AG08396 (cell line): ENCODE measurements at regions not wholly inside any gene's neighbourhood (a gene's known extent, or its start where the extent isn't known, plus 50 kb on each side); places are given as distances from the start of the nearest gene placed in this dataset.

Experiments used
- DNase-seq: peaks from one replicate; pipeline ENCODE4 v3.0.0; 2012; ENCODE audit warnings: low spot score, mixed read lengths

- no peak for DNase-seq
Observed at GRCh38 chr10:78186572-78186971, 152.9 kb downstream of the RPS24 start.

GRCh38 chr10:78187371-78187770, 153.7 kb downstream of the RPS24 start:
- DNase-seq, result no peak

GRCh38 chr10:78188446-78188845, 154.8 kb downstream of the RPS24 start:
- no peak for DNase-seq

- DNase-seq, result no peak
Observed at GRCh38 chr10:78190051-78190825, 156.6 kb downstream of the RPS24 start.

GRCh38 chr10:78191301-78191700, 157.6 kb downstream of the RPS24 start:
- no peak for DNase-seq

- DNase-seq, result no peak
Observed at GRCh38 chr10:78193189-78193588, 159.5 kb downstream of the RPS24 start.

GRCh38 chr10:78194050-78194449, 160.4 kb downstream of the RPS24 start:
- DNase-seq, result no peak

- no peak for DNase-seq
Observed at GRCh38 chr10:78194539-78195402, 161.1 kb downstream of the RPS24 start.

GRCh38 chr10:78196396-78196795, 162.7 kb downstream of the RPS24 start:
- DNase-seq, result no peak

GRCh38 chr10:78196964-78197363, 163.3 kb downstream of the RPS24 start:
- peak; percentile 83 for DNase-seq

GRCh38 chr10:78197628-78198272, 164.1 kb downstream of the RPS24 start:
- DNase-seq, result no peak

- no peak for DNase-seq
Observed at GRCh38 chr10:78199005-78199725, 165.5 kb downstream of the RPS24 start.

GRCh38 chr10:78199759-78200158, 166.1 kb downstream of the RPS24 start:
- no peak for DNase-seq

GRCh38 chr10:78200686-78201085, 167.0 kb downstream of the RPS24 start:
- no peak for DNase-seq

GRCh38 chr10:78202386-78202785, 168.7 kb downstream of the RPS24 start:
- DNase-seq, result no peak

GRCh38 chr10:78203915-78204818, 170.5 kb downstream of the RPS24 start:
- no peak for DNase-seq

GRCh38 chr10:78205457-78206016, 171.9 kb downstream of the RPS24 start:
- no peak for DNase-seq

- DNase-seq, result no peak
Observed at GRCh38 chr10:78207216-78207615, 173.6 kb downstream of the RPS24 start.

- no peak for DNase-seq
Observed at GRCh38 chr10:78207776-78208175, 174.1 kb downstream of the RPS24 start.

GRCh38 chr10:78209970-78210369, 176.3 kb downstream of the RPS24 start:
- DNase-seq, result no peak

- no peak for DNase-seq
Observed at GRCh38 chr10:78210548-78210947, 176.9 kb downstream of the RPS24 start.
